K562 (cell line): ENCODE measurements at regions not wholly inside any gene's neighbourhood (a gene's known extent, or its start where the extent isn't known, plus 50 kb on each side); places are given as distances from the start of the nearest gene placed in this dataset.

Source experiments
- GATAD2B ChIP-seq: fragments of 450-650 bp; IDR thresholded peaks from 2 replicates; pipeline ENCODE4 v1.6.1; 2017; ENCODE audit warnings: mild to moderate bottlenecking, borderline replicate concordance
- GTF2A2 ChIP-seq: IDR thresholded peaks from 2 replicates; pipeline ENCODE4 v1.6.1; 2016; ENCODE audit warnings: mild to moderate bottlenecking, missing genetic modification characterization, missing compliant biosample characterization
- KLF10 ChIP-seq: fragments of 250-450 bp; sonication (Bioruptor Pico); IDR thresholded peaks from 2 replicates; pipeline ENCODE4 v1.6.1; 2021; ENCODE audit warnings: matching md5 sums
- MCM3 ChIP-seq: fragments of 450-650 bp; IDR thresholded peaks from 2 replicates; pipeline ENCODE4 v1.6.1; 2016
- MEIS2 ChIP-seq: fragments of 450-650 bp; IDR thresholded peaks from 2 replicates; pipeline ENCODE4 v1.6.1; 2014; ENCODE audit warnings: mild to moderate bottlenecking; ENCODE audit not compliant: partially characterized antibody
- MXI1 ChIP-seq: IDR thresholded peaks from 2 replicates; pipeline ENCODE4 v1.6.1; 2011; ENCODE audit warnings: low read depth, mild to moderate bottlenecking, improper control_type of control experiment, low read length
- NFRKB ChIP-seq: fragments of 450-650 bp; IDR thresholded peaks from 2 replicates; pipeline ENCODE4 v1.6.1; 2016; ENCODE audit warnings: low read depth
- PCBP2 ChIP-seq: fragments of 200-400 bp; formaldehyde crosslinking; IDR thresholded peaks from 2 replicates; pipeline ENCODE4 v1.6.1; 2018; ENCODE audit warnings: low read length, low read depth, mild to moderate bottlenecking, moderate library complexity; ENCODE audit not compliant: poor library complexity, severe bottlenecking
- TBP ChIP-seq: optimal IDR thresholded peaks from 2 replicates; pipeline ENCODE3; 2011; ENCODE audit warnings: low read depth, low read length, improper control_type of control experiment
- ZFP30 ChIP-seq: fragments of 250-450 bp; sonication (Bioruptor Pico); IDR thresholded peaks from 2 replicates; pipeline ENCODE4 v1.8.0; 2022; ENCODE audit warnings: moderate library complexity, mild to moderate bottlenecking, inconsistent platforms, borderline replicate concordance
- ZNF134 ChIP-seq: fragments of 250-450 bp; sonication (Bioruptor Pico); conservative IDR thresholded peaks from 2 replicates; pipeline ENCODE4 v1.4.0; 2020
- ZNF174 ChIP-seq: fragments of 250-450 bp; sonication (Bioruptor Pico); IDR thresholded peaks from 2 replicates; pipeline ENCODE4 v1.4.0; 2020; ENCODE audit warnings: mild to moderate bottlenecking
- ZNF175 ChIP-seq: fragments of 200-800 bp; sonication (Bioruptor generic); IDR thresholded peaks from 2 replicates; pipeline ENCODE4 v1.6.1; 2016; ENCODE audit warnings: low read depth, mild to moderate bottlenecking, missing genetic modification characterization, missing compliant biosample characterization
- ZNF23 ChIP-seq: fragments of 250-450 bp; sonication (Bioruptor Pico); IDR thresholded peaks from 2 replicates; pipeline ENCODE4 v1.4.0; 2020; ENCODE audit warnings: mild to moderate bottlenecking
- ZNF717 ChIP-seq: fragments of 250-450 bp; sonication (Bioruptor Pico); IDR thresholded peaks from 2 replicates; pipeline ENCODE4 v1.5.0; 2021
- TF ChIP-seq, protein P1 (sequence below): fragments of 450-650 bp; formaldehyde crosslinking; IDR thresholded peaks from 2 replicates; pipeline ENCODE4 v1.4.0; 2022; ENCODE audit warnings: missing genetic modification characterization
- TF ChIP-seq, protein P2 (sequence below): sonication (generic); formaldehyde crosslinking; IDR thresholded peaks from 2 replicates; pipeline ENCODE4 v1.5.0; 2020; ENCODE audit warnings: missing genetic modification reagents
- TF ChIP-seq, protein P3 (sequence below): fragments of 450-650 bp; IDR thresholded peaks from 2 replicates; pipeline ENCODE4 v1.6.1; 2016; ENCODE audit warnings: low read depth

DNA sequence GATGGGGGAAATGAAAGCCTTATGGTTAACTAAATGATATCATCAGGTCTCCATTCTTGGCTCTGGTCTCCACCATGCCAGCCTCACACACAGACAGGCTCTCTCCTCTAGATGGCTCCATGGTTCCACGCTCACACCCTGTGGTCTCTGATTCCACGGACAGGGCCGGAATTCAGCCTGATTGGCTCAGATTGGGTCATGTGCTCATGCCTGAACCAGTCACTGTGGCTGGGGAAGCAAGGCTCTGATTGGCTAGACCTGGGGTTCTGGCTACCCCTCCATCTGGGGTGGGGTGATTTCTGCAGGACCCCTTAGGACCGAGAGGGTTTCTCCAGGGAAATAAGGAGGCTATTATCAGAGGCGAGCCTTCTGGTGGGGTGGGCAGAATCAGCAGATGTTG lies 277.0 kb downstream of the PTPRU start (continued):
- TF ChIP-seq, protein P1, sequence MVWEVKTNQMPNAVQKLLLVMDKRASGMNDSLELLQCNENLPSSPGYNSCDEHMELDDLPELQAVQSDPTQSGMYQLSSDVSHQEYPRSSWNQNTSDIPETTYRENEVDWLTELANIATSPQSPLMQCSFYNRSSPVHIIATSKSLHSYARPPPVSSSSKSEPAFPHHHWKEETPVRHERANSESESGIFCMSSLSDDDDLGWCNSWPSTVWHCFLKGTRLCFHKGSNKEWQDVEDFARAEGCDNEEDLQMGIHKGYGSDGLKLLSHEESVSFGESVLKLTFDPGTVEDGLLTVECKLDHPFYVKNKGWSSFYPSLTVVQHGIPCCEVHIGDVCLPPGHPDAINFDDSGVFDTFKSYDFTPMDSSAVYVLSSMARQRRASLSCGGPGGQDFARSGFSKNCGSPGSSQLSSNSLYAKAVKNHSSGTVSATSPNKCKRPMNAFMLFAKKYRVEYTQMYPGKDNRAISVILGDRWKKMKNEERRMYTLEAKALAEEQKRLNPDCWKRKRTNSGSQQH, result no peak
- no peak for TF ChIP-seq MXI1
- TF ChIP-seq TBP, result no peak
- TF ChIP-seq ZNF23 (CRISPR knock-in tag), result no peak
- TF ChIP-seq ZNF174, result no peak
- TF ChIP-seq, protein P2, sequence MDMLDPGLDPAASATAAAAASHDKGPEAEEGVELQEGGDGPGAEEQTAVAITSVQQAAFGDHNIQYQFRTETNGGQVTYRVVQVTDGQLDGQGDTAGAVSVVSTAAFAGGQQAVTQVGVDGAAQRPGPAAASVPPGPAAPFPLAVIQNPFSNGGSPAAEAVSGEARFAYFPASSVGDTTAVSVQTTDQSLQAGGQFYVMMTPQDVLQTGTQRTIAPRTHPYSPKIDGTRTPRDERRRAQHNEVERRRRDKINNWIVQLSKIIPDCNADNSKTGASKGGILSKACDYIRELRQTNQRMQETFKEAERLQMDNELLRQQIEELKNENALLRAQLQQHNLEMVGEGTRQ (CRISPR knock-in tag), result peak; percentile 97
- TF ChIP-seq ZNF717 (CRISPR knock-in tag), result no peak
- TF ChIP-seq NFRKB, result no peak
- no peak for TF ChIP-seq GATAD2B
- TF ChIP-seq MEIS2, result no peak
- TF ChIP-seq KLF10 (CRISPR knock-in tag), result no peak
- TF ChIP-seq ZFP30 (CRISPR knock-in tag), result no peak
- no peak for TF ChIP-seq GTF2A2 (tag)
- TF ChIP-seq ZNF175 (CRISPR knock-in tag), result no peak
- TF ChIP-seq MCM3, result no peak
- no peak for TF ChIP-seq PCBP2
- TF ChIP-seq, protein P3, sequence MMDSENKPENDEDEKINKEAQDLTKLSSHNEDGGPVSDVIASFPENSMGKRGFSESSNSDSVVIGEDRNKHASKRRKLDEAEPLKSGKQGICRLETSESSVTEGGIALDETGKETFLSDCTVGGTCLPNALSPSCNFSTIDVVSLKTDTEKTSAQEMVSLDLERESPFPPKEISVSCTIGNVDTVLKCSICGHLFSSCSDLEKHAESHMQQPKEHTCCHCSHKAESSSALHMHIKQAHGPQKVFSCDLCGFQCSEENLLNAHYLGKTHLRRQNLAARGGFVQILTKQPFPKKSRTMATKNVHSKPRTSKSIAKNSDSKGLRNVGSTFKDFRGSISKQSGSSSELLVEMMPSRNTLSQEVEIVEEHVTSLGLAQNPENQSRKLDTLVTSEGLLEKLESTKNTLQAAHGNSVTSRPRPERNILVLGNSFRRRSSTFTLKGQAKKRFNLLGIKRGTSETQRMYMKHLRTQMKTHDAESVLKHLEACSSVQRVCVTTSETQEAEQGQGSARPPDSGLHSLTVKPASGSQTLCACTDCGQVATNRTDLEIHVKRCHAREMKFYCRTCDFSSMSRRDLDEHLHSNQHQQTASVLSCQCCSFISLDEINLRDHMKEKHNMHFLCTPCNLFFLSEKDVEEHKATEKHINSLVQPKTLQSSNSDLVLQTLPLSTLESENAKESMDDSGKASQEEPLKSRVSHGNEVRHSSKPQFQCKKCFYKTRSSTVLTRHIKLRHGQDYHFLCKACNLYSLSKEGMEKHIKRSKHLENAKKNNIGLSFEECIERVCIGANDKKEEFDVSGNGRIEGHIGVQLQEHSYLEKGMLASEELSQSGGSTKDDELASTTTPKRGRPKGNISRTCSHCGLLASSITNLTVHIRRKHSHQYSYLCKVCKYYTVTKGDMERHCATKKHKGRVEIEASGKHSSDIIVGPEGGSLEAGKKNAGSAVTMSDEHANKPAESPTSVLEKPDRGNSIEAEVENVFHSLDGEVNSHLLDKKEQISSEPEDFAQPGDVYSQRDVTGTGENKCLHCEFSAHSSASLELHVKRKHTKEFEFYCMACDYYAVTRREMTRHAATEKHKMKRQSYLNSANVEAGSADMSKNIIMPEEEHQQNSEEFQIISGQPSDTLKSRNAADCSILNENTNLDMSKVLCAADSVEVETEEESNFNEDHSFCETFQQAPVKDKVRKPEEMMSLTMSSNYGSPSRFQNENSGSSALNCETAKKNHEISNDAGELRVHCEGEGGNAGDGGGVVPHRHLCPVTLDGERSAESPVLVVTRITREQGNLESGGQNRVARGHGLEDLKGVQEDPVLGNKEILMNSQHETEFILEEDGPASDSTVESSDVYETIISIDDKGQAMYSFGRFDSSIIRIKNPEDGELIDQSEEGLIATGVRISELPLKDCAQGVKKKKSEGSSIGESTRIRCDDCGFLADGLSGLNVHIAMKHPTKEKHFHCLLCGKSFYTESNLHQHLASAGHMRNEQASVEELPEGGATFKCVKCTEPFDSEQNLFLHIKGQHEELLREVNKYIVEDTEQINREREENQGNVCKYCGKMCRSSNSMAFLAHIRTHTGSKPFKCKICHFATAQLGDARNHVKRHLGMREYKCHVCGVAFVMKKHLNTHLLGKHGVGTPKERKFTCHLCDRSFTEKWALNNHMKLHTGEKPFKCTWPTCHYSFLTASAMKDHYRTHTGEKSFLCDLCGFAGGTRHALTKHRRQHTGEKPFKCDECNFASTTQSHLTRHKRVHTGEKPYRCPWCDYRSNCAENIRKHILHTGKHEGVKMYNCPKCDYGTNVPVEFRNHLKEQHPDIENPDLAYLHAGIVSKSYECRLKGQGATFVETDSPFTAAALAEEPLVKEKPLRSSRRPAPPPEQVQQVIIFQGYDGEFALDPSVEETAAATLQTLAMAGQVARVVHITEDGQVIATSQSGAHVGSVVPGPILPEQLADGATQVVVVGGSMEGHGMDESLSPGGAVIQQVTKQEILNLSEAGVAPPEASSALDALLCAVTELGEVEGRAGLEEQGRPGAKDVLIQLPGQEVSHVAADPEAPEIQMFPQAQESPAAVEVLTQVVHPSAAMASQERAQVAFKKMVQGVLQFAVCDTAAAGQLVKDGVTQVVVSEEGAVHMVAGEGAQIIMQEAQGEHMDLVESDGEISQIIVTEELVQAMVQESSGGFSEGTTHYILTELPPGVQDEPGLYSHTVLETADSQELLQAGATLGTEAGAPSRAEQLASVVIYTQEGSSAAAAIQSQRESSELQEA, result no peak
- no peak for TF ChIP-seq ZNF134 (CRISPR knock-in tag)
